ENCODE measurements at regions not wholly inside any gene's neighbourhood (a gene's known extent, or its start where the extent isn't known, plus 50 kb on each side); places are given as distances from the start of the nearest gene placed in this dataset.

DNA sequence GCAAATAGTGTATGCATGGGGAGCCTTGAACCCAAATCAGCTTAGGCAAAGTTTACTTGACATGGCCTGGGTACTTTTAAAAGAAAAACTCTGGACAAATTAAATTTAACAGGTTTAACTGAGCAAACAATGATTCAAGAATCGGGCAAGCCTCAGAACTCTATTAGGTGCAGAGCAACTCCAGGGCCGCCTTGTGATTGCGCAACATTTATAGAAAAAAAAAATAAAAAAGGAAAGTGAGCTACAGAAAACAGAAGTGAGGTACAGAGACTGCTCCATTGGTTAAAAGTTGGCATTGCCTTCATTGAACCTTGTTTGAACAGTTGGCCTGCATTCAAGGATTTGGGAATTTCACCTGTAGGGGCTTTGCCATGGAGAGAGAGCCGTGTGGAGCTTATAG is 421.0 kb upstream of the TSHZ3 start:
- no peak for TF ChIP-seq EZH2 (IDR thresholded peaks at IDR 0.05; ENCODE audit: insufficient read depth, low read length)
- TF ChIP-seq, protein P1, sequence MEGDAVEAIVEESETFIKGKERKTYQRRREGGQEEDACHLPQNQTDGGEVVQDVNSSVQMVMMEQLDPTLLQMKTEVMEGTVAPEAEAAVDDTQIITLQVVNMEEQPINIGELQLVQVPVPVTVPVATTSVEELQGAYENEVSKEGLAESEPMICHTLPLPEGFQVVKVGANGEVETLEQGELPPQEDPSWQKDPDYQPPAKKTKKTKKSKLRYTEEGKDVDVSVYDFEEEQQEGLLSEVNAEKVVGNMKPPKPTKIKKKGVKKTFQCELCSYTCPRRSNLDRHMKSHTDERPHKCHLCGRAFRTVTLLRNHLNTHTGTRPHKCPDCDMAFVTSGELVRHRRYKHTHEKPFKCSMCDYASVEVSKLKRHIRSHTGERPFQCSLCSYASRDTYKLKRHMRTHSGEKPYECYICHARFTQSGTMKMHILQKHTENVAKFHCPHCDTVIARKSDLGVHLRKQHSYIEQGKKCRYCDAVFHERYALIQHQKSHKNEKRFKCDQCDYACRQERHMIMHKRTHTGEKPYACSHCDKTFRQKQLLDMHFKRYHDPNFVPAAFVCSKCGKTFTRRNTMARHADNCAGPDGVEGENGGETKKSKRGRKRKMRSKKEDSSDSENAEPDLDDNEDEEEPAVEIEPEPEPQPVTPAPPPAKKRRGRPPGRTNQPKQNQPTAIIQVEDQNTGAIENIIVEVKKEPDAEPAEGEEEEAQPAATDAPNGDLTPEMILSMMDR (IDR thresholded peaks at IDR 0.05; ENCODE audit: insufficient read depth, low read depth, low read length), result no peak
- H3K4me2 ChIP-seq (ENCODE audit: low read length), result no peak overlapping the region
- H3K4me3 ChIP-seq (ENCODE audit: insufficient read depth, low read depth, low read length), result no peak overlapping the region
- FAIRE-seq, result no peak
- H3K36me3 ChIP-seq (ENCODE audit: insufficient read depth, low read length), result no peaks in the 10 kb centered on the region
- no peaks in the 10 kb centered on the region for H3K27me3 ChIP-seq (ENCODE audit: insufficient read depth, low read length)
- Mint-ChIP-seq H3K27me3 (ENCODE audit: low read depth, unreplicated experiment) (peaks cover 5% of the 10 kb centered on the region), H3K4me3 (ENCODE audit: unreplicated experiment) (no peak overlapping the region), H3K4me1 (ENCODE audit: low read depth, unreplicated experiment) (no peaks in the 10 kb centered on the region), H3K27ac (ENCODE audit: unreplicated experiment) (no peak overlapping the region), H3K9me3 (ENCODE audit: unreplicated experiment) (no peaks in the 10 kb centered on the region), H3K36me3 (ENCODE audit: low read depth, unreplicated experiment) (no peaks in the 10 kb centered on the region)
- H3K9me3 ChIP-seq (ENCODE audit: insufficient read depth, low read depth, low read length), result peaks cover 6% of the 10 kb centered on the region
- DNase-seq (ENCODE audit: low read depth), result no peak
- H3K9ac ChIP-seq (ENCODE audit: low read length), result no peak overlapping the region
- no peaks in the 10 kb centered on the region for H3K4me1 ChIP-seq (ENCODE audit: insufficient read depth, low read length)
- H2AFZ ChIP-seq (ENCODE audit: low read depth, low read length), result no peak overlapping the region
- H3K79me2 ChIP-seq (ENCODE audit: insufficient read depth, low read length), result no peaks in the 10 kb centered on the region
- no peak overlapping the region for H3K27ac ChIP-seq (ENCODE audit: low read depth, low read length)
- no peaks in the 10 kb centered on the region for H4K20me1 ChIP-seq (ENCODE audit: insufficient read depth, low read length)

DNA sequence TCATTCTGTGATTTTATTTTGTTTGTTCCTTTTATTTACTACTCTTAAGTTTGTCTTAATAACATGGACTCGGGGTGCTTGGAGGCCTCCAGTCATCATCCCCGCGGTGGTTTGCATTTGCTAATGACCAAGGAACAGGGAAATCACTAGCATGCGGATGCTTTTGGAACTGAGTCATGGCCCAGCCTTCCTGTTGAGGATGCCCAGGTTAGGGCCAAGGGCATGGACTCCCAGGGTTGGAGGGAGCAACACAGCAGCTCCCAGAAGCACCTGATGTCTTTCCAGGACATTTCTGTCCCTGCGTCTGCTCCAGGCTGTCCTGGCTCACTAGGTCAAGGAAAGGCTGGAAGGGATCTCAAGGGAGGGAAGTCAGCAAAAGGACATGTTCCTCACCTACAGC is 423.7 kb upstream of the TSHZ3 start:
- H3K4me3 Mint-ChIP-seq (ENCODE audit: unreplicated experiment), result no peak overlapping the region
- Histone ChIP-seq H3K36me3 (ENCODE audit: insufficient read depth, low read length) (no peaks in the 10 kb centered on the region), H3K4me2 (ENCODE audit: low read length) (no peak overlapping the region), H4K20me1 (ENCODE audit: insufficient read depth, low read length) (no peaks in the 10 kb centered on the region), H3K27ac (ENCODE audit: low read depth, low read length) (no peak overlapping the region), H2AFZ (ENCODE audit: low read depth, low read length) (no peak overlapping the region), H3K4me1 (ENCODE audit: insufficient read depth, low read length) (no peaks in the 10 kb centered on the region), H3K9me3 (ENCODE audit: insufficient read depth, low read depth, low read length) (peaks cover 4% of the 10 kb centered on the region), H3K79me2 (ENCODE audit: insufficient read depth, low read length) (no peaks in the 10 kb centered on the region), H3K27me3 (ENCODE audit: insufficient read depth, low read length) (no peaks in the 10 kb centered on the region), H3K4me3 (ENCODE audit: insufficient read depth, low read depth, low read length) (no peak overlapping the region), H3K9ac (ENCODE audit: low read length) (no peak overlapping the region)
- H3K27ac Mint-ChIP-seq (ENCODE audit: unreplicated experiment), result no peak overlapping the region
- TF ChIP-seq, protein P1 (IDR thresholded peaks at IDR 0.05; ENCODE audit: insufficient read depth, low read depth, low read length), result no peak
- TF ChIP-seq EZH2 (IDR thresholded peaks at IDR 0.05; ENCODE audit: insufficient read depth, low read length), result no peak
- H3K27me3 Mint-ChIP-seq (ENCODE audit: low read depth, unreplicated experiment), result peaks cover 2% of the 10 kb centered on the region
- no peak for FAIRE-seq
- no peaks in the 10 kb centered on the region for H3K36me3 Mint-ChIP-seq (ENCODE audit: low read depth, unreplicated experiment)
- no peak for DNase-seq (ENCODE audit: low read depth)
- H3K9me3 Mint-ChIP-seq (ENCODE audit: unreplicated experiment), result no peaks in the 10 kb centered on the region
- H3K4me1 Mint-ChIP-seq (ENCODE audit: low read depth, unreplicated experiment), result no peaks in the 10 kb centered on the region

DNA sequence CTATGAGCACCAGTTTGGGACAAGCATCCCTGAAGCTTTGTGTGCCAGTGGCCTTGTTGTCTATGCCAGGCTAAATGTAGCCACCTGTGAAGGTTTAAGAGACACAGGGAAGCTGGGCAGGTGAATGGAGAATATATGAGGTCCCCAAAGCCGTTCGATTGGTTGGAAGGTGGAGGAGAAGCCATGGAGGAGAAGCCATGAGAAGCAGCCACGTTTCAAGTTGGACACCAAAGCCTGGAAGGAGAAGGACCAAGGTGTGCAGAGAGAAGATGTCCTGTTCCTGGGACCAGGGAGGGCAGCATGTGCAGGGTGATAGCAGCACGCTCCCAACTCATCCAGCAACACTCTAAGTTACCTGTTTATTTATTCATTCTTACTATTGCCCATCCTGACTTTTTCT is 432.3 kb upstream of the TSHZ3 start:
- peaks cover 4% of the 10 kb centered on the region for H3K9me3 ChIP-seq (ENCODE audit: insufficient read depth, low read depth, low read length)
- H3K79me2 ChIP-seq (ENCODE audit: insufficient read depth, low read length), result no peaks in the 10 kb centered on the region
- H3K4me3 ChIP-seq (ENCODE audit: insufficient read depth, low read depth, low read length), result no peak overlapping the region
- FAIRE-seq (no peak), DNase-seq (ENCODE audit: low read depth) (no peak)
- Mint-ChIP-seq H3K4me3 (ENCODE audit: unreplicated experiment) (no peak overlapping the region), H3K27me3 (ENCODE audit: low read depth, unreplicated experiment) (peaks cover 19% of the 10 kb centered on the region), H3K36me3 (ENCODE audit: low read depth, unreplicated experiment) (no peaks in the 10 kb centered on the region), H3K4me1 (ENCODE audit: low read depth, unreplicated experiment) (no peaks in the 10 kb centered on the region), H3K9me3 (ENCODE audit: unreplicated experiment) (no peaks in the 10 kb centered on the region), H3K27ac (ENCODE audit: unreplicated experiment) (no peak overlapping the region)
- H2AFZ ChIP-seq (ENCODE audit: low read depth, low read length), result no peak overlapping the region
- H4K20me1 ChIP-seq (ENCODE audit: insufficient read depth, low read length), result no peaks in the 10 kb centered on the region
- H3K4me2 ChIP-seq (ENCODE audit: low read length), result no peak overlapping the region
- no peak overlapping the region for H3K9ac ChIP-seq (ENCODE audit: low read length)
- no peaks in the 10 kb centered on the region for H3K36me3 ChIP-seq (ENCODE audit: insufficient read depth, low read length)
- no peak overlapping the region for H3K27ac ChIP-seq (ENCODE audit: low read depth, low read length)
- no peaks in the 10 kb centered on the region for H3K27me3 ChIP-seq (ENCODE audit: insufficient read depth, low read length)
- TF ChIP-seq, protein P1 (IDR thresholded peaks at IDR 0.05; ENCODE audit: insufficient read depth, low read depth, low read length), result no peak
- TF ChIP-seq EZH2 (IDR thresholded peaks at IDR 0.05; ENCODE audit: insufficient read depth, low read length), result no peak
- H3K4me1 ChIP-seq (ENCODE audit: insufficient read depth, low read length), result no peaks in the 10 kb centered on the region

Measured in astrocyte (in vitro differentiated cells and primary cell).